PC-3 (cell line): ENCODE measurements at regions not wholly inside any gene's neighbourhood (a gene's known extent, or its start where the extent isn't known, plus 50 kb on each side); places are given as distances from the start of the nearest gene placed in this dataset.
A peak's percentile ranks its signal among the peaks of the same experiment; 100 is the strongest.

Experiments used
- ATAC-seq: fragments of 200-7000 bp; cut with Tn5 transposase; 2 replicates; pipeline ENCODE4 v1.9.1; 2020; ENCODE audit warnings: mild to moderate bottlenecking, moderate library complexity
- BruUV-seq: library from RNA; stranded (reverse); fragments of 400-500 nt; replicated peaks from 2 replicates; lab custom pipeline; 2021; lab: Mats Ljungman, UMichigan
- CTCF ChIA-PET: fragments of 300-600 bp; sonication (Branson Sonifier 250); formaldehyde crosslinking; loops from one replicate; lab custom pipeline; 2022; ENCODE audit warnings: antibody characterized with exemption; lab: Charles Lee
- POLR2A ChIA-PET: fragments of 300-600 bp; sonication (Branson Sonifier 250); formaldehyde crosslinking; loops from one replicate; lab custom pipeline; 2022; ENCODE audit warnings: antibody characterized with exemption; ENCODE audit not compliant: unreplicated experiment; lab: Charles Lee
- DNase-seq: peaks from one replicate; pipeline ENCODE4 v3.0.0-alpha.2; 2015
- H2AFZ ChIP-seq: fragments of 300-600 bp; sonication (generic); 2 replicates; pipeline ENCODE4 v1.6.0; 2016; ENCODE audit warnings: antibody characterized with exemption, low read length
- H3F3A ChIP-seq: fragments of 300-600 bp; sonication (generic); one replicate; pipeline ENCODE4 v1.6.0; 2017; ENCODE audit warnings: antibody characterized with exemption, low read length, control low read depth, mild to moderate bottlenecking; ENCODE audit not compliant: unreplicated experiment
- H3K27ac ChIP-seq: fragments of 300-600 bp; sonication (generic); 2 replicates; pipeline ENCODE4 v1.5.1; 2016; ENCODE audit warnings: mild to moderate bottlenecking, low read length
- H3K27me3 ChIP-seq: fragments of 300-600 bp; sonication (generic); 2 replicates; pipeline ENCODE4 v1.6.1; 2016; ENCODE audit warnings: low read length, mixed read lengths
- H3K36me3 ChIP-seq: fragments of 300-600 bp; sonication (generic); 2 replicates; pipeline ENCODE4 v1.6.1; 2016; ENCODE audit warnings: low read depth, mixed run types, low read length, mixed read lengths
- H3K4me1 ChIP-seq: fragments of 300-600 bp; sonication (generic); 2 replicates; pipeline ENCODE4 v1.5.1; 2016; ENCODE audit warnings: low read length; ENCODE audit not compliant: insufficient read depth
- H3K4me2 ChIP-seq: fragments of 300-600 bp; sonication (generic); 2 replicates; pipeline ENCODE4 v1.6.0; 2016; ENCODE audit warnings: low read length
- H3K4me3 ChIP-seq: fragments of 300-600 bp; sonication (generic); 2 replicates; pipeline ENCODE4 v1.5.1; 2016; ENCODE audit warnings: mild to moderate bottlenecking, low read length, mixed read lengths
- H3K79me2 ChIP-seq: fragments of 300-600 bp; sonication (generic); 2 replicates; pipeline ENCODE4 v1.6.1; 2017; ENCODE audit warnings: low read length, mixed read lengths
- H3K9ac ChIP-seq: fragments of 300-600 bp; sonication (generic); 2 replicates; pipeline ENCODE4 v1.6.0; 2016; ENCODE audit warnings: mild to moderate bottlenecking, low read length
- H3K9me2 ChIP-seq: fragments of 300-600 bp; sonication (generic); replicated peaks from 2 replicates; pipeline ENCODE4 v1.6.1; 2016; ENCODE audit warnings: mixed run types, low read length, mixed read lengths
- H3K9me3 ChIP-seq: fragments of 300-600 bp; sonication (generic); 2 replicates; pipeline ENCODE4 v1.6.1; 2016; ENCODE audit warnings: low read length, mixed read lengths
- H4K20me1 ChIP-seq: fragments of 300-600 bp; sonication (generic); 2 replicates; pipeline ENCODE4 v1.6.1; 2016; ENCODE audit warnings: low read length, mixed read lengths
- CTCF ChIP-seq: fragments of 300-600 bp; sonication (generic); conservative IDR thresholded peaks from 2 replicates; pipeline ENCODE4 v1.5.1; 2017; ENCODE audit warnings: antibody characterized with exemption, low read depth, mild to moderate bottlenecking, low read length
- EZH2 ChIP-seq: fragments of 300-600 bp; sonication (generic); IDR thresholded peaks from one replicate; pipeline ENCODE4 v1.6.1; 2017; ENCODE audit warnings: antibody characterized with exemption, mild to moderate bottlenecking, low read length; ENCODE audit not compliant: unreplicated experiment
- EZH2phosphoT487 ChIP-seq: fragments of 300-600 bp; sonication (generic); IDR thresholded peaks from 2 replicates; pipeline ENCODE4 v1.6.1; 2018; ENCODE audit warnings: mild to moderate bottlenecking, antibody characterized with exemption, low read length, borderline replicate concordance
- intact Hi-C: fragments of 100-400 bp; cut with micrococcal nuclease; formaldehyde crosslinking; loops from 2 replicates; pipeline ENCODE4 v1.9.0; 2023

GRCh38 chr15:100716456-100717085 is 114.2 kb downstream of the ASB7 start:
- no peaks in the 10 kb centered on the region for H4K20me1 ChIP-seq
- no peaks in the 10 kb centered on the region for H3K27me3 ChIP-seq
- peak overlapping the region; percentile 97 for H3K27ac ChIP-seq
- H3F3A ChIP-seq, result peaks cover 7% of the 10 kb centered on the region
- peaks cover 26% of the 10 kb centered on the region for H3K79me2 ChIP-seq
- no peaks in the 10 kb centered on the region for H3K36me3 ChIP-seq
- TF ChIP-seq EZH2phosphoT487 (no peak), CTCF (no peak), EZH2 (no peak)
- ChIA-PET POLR2A (no interaction called here), CTCF (no interaction called here)
- H3K9me2 ChIP-seq, result no peaks in the 10 kb centered on the region
- no peaks in the 10 kb centered on the region for H3K9me3 ChIP-seq
- peaks cover 51% of the 10 kb centered on the region for H3K4me1 ChIP-seq
- DNase-seq (no peak), ATAC-seq (no peak)
- no peak overlapping the region; the same call in 1 of the 2 replicates for H3K9ac ChIP-seq
- H3K4me3 ChIP-seq, result no peak overlapping the region
- BruUV-seq, result no TSS peak
- no peak overlapping the region for H2AFZ ChIP-seq
- intact Hi-C loops, result no loop called here
- H3K4me2 ChIP-seq, result no peak overlapping the region

DNA sequence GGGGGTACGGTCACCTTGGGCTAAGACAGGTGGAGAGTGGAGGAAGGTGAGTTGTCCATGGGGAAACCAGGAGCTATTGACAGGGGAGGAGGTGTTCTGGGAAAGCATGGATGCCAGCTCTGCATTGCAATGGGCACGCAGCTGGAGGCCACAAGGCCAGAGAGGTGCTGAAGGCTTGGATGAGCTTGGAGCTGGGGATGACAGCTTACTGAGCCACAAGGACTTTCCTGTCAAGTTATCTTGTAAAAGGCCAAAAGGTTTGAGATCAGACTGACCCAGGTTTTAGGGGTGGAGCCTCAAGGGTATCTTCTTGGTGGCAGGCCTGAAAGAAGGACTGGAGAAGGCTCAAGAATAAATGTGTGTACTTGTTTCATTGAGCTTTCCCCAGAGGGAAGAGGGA is 115.2 kb downstream of the ASB7 start:
- Histone ChIP-seq H3K4me1 (peaks cover 48% of the 10 kb centered on the region), H3K27ac (peak overlapping the region; percentile 97), H3K79me2 (peaks cover 26% of the 10 kb centered on the region), H4K20me1 (no peaks in the 10 kb centered on the region), H3K9ac (peak overlapping the region; percentile 54; the same call in 1 of the 2 replicates), H3K36me3 (no peaks in the 10 kb centered on the region), H3K4me3 (no peak overlapping the region), H3F3A (peaks cover 8% of the 10 kb centered on the region), H3K9me3 (no peaks in the 10 kb centered on the region), H3K9me2 (no peaks in the 10 kb centered on the region), H3K27me3 (no peaks in the 10 kb centered on the region), H2AFZ (no peak overlapping the region), H3K4me2 (no peak overlapping the region)
- BruUV-seq, result no TSS peak
- no peak for ATAC-seq
- intact Hi-C loops, result no loop called here
- ChIA-PET POLR2A (no interaction called here), CTCF (no interaction called here)
- DNase-seq, result no peak
- TF ChIP-seq EZH2phosphoT487 (no peak), CTCF (no peak), EZH2 (no peak)
